Stomach (tissue), 4 donors: ENCODE measurements at regions not wholly inside any gene's neighbourhood (a gene's known extent, or its start where the extent isn't known, plus 50 kb on each side); places are given as distances from the start of the nearest gene placed in this dataset.

Source experiments
- POLR2AphosphoS5 ChIP-seq, 3 donors: sonication (generic); formaldehyde crosslinking; IDR thresholded peaks; one replicate each; pipeline ENCODE4 v1.6.1; 2016; ENCODE audit warnings: antibody characterized with exemption in 3 of 3
- TF ChIP-seq, protein P1 (sequence below), 7 experiments: fragments of 450-650 bp in 4 of 7; fragments of 200-600 bp in 3 of 7; sonication (generic) in 3 of 7; IDR thresholded peaks; one replicate each; pipeline ENCODE4 v1.5.1; 2016 to 2019; ENCODE audit warnings: antibody characterized with exemption in 7 of 7, control low read depth in 2 of 7, mild to moderate bottlenecking in 1 of 7

DNA sequence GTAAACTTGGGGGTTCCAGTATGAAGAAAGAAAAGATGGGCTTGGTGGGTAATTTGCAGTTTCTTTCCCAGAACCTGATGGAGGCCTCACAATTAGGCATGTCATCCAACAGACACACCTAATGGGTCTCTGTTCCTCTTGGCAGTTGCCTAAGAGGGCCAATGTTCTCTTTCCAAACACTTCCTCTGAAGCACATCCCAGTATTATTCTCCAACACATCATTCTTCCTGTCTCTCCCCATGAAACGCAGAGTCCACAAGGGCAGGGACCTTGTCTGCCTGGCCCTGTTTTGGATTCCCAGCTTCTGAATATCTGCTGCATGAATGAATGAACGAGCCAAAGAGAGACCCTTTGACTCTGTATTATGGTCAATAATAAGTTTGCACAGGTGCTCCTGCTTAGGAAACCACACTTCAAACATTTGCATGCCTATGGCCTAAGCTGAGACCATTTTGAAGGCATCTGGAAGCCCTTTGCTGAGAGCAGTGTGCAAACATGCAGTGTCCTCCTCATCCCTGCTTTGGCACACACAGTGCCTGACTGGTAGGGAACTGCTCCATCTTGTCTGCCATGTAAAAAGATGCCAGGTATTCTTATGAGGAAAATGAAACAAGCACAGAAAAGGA, 100.9 kb upstream of the CHST15 start:
- TF ChIP-seq, protein P1, sequence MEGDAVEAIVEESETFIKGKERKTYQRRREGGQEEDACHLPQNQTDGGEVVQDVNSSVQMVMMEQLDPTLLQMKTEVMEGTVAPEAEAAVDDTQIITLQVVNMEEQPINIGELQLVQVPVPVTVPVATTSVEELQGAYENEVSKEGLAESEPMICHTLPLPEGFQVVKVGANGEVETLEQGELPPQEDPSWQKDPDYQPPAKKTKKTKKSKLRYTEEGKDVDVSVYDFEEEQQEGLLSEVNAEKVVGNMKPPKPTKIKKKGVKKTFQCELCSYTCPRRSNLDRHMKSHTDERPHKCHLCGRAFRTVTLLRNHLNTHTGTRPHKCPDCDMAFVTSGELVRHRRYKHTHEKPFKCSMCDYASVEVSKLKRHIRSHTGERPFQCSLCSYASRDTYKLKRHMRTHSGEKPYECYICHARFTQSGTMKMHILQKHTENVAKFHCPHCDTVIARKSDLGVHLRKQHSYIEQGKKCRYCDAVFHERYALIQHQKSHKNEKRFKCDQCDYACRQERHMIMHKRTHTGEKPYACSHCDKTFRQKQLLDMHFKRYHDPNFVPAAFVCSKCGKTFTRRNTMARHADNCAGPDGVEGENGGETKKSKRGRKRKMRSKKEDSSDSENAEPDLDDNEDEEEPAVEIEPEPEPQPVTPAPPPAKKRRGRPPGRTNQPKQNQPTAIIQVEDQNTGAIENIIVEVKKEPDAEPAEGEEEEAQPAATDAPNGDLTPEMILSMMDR (IDR thresholded peaks at IDR 0.05), result no peak
- no peak for TF ChIP-seq POLR2AphosphoS5 (IDR thresholded peaks at IDR 0.05)
